ENCODE measurements at regions not wholly inside any gene's neighbourhood (a gene's known extent, or its start where the extent isn't known, plus 50 kb on each side); places are given as distances from the start of the nearest gene placed in this dataset.

DNA sequence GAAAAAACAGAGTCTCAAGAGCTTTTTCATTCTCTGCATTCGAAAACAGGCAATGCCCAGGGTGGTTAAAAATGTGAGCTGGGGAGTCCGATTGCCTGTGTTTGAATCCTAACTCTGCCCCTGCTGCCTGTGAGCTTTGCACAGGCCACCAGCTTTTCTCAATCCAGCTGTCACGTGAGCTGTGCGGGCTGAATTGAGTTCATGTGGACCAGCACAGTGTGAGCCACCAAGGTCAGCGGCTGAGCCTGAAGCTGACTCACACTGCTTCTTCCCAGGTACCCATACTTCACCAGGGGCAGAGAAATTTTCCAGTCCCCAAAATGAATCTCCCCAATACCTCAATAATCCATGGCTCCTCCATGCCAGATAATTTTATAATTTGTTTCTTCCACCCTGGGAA is 64.4 kb upstream of the SLCO3A1 start:
- WGBS, 2 experiments (ENCODE audit: insufficient coverage in 1 of 2, insufficient read length in 1 of 2): 92 to 93% methylated on average over 3 to 5 of the region's 5 CpGs
- Histone ChIP-seq H3K27ac (ENCODE audit: low read depth, low read length) (no peak overlapping the region), H3K4me3 (ENCODE audit: low read length) (no peak overlapping the region), H3K9me3 (ENCODE audit: control insufficient read depth, low read length) (no peaks in the 10 kb centered on the region), H3K4me1 (ENCODE audit: control insufficient read depth, insufficient read depth, low read length) (no peaks in the 10 kb centered on the region), H3K27me3 (ENCODE audit: control insufficient read depth, insufficient read depth, low read length, poor library complexity, severe bottlenecking) (no peaks in the 10 kb centered on the region), H3K9ac (ENCODE audit: extremely low read depth, low read length, poor library complexity, severe bottlenecking) (no peak overlapping the region), H3K36me3 (ENCODE audit: control insufficient read depth, insufficient read depth, low read length) (no peaks in the 10 kb centered on the region)
- H3K27me3 Mint-ChIP-seq (ENCODE audit: insufficient read depth): no peaks in the 10 kb centered on the region
- no peak overlapping the region for H3K27ac Mint-ChIP-seq
- DNase-seq: no peak
- no peaks in the 10 kb centered on the region for H3K4me1 Mint-ChIP-seq
- no peaks in the 10 kb centered on the region for H3K36me3 Mint-ChIP-seq (ENCODE audit: low read depth)
- TF ChIP-seq, protein P1, sequence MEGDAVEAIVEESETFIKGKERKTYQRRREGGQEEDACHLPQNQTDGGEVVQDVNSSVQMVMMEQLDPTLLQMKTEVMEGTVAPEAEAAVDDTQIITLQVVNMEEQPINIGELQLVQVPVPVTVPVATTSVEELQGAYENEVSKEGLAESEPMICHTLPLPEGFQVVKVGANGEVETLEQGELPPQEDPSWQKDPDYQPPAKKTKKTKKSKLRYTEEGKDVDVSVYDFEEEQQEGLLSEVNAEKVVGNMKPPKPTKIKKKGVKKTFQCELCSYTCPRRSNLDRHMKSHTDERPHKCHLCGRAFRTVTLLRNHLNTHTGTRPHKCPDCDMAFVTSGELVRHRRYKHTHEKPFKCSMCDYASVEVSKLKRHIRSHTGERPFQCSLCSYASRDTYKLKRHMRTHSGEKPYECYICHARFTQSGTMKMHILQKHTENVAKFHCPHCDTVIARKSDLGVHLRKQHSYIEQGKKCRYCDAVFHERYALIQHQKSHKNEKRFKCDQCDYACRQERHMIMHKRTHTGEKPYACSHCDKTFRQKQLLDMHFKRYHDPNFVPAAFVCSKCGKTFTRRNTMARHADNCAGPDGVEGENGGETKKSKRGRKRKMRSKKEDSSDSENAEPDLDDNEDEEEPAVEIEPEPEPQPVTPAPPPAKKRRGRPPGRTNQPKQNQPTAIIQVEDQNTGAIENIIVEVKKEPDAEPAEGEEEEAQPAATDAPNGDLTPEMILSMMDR (conservative IDR thresholded peaks at IDR 0.05): no peak
- H3K4me3 Mint-ChIP-seq: no peak overlapping the region
- no peaks in the 10 kb centered on the region for H3K9me3 Mint-ChIP-seq

DNA sequence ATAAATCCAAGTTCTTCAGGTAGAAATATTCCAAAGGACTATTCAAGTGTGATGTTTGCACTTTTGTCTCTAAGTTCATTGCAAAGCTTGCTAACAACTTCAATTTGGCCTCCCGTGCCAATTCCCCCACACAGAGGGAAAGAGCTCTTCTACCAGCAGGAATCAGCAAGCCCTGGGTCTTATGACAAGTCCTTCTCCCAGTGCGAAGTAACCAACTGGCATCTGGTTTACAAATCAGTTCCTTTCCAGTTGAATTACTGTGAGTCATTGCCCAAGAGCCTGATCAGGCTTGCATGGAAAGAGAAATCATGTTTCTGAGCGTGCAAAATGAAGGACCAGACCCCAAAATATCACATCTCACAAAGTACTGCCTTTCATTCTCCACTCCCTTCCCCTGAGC is 62.7 kb upstream of the SLCO3A1 start:
- Histone ChIP-seq H3K27ac (ENCODE audit: low read depth, low read length) (no peak overlapping the region), H3K4me3 (ENCODE audit: low read length) (no peak overlapping the region), H3K4me1 (ENCODE audit: control insufficient read depth, insufficient read depth, low read length) (no peaks in the 10 kb centered on the region), H3K27me3 (ENCODE audit: control insufficient read depth, insufficient read depth, low read length, poor library complexity, severe bottlenecking) (no peaks in the 10 kb centered on the region), H3K36me3 (ENCODE audit: control insufficient read depth, insufficient read depth, low read length) (no peaks in the 10 kb centered on the region), H3K9me3 (ENCODE audit: control insufficient read depth, low read length) (no peaks in the 10 kb centered on the region), H3K9ac (ENCODE audit: extremely low read depth, low read length, poor library complexity, severe bottlenecking) (no peak overlapping the region)
- H3K27ac Mint-ChIP-seq: no peak overlapping the region
- H3K4me3 Mint-ChIP-seq: no peak overlapping the region
- H3K36me3 Mint-ChIP-seq (ENCODE audit: low read depth): no peaks in the 10 kb centered on the region
- 85 to 92% methylated on average over 3 of the region's 3 CpGs for WGBS, 2 experiments (ENCODE audit: insufficient coverage in 1 of 2, insufficient read length in 1 of 2)
- no peaks in the 10 kb centered on the region for H3K4me1 Mint-ChIP-seq
- H3K27me3 Mint-ChIP-seq (ENCODE audit: insufficient read depth): no peaks in the 10 kb centered on the region
- no peaks in the 10 kb centered on the region for H3K9me3 Mint-ChIP-seq
- no peak for DNase-seq
- TF ChIP-seq, protein P1 (conservative IDR thresholded peaks at IDR 0.05): no peak

DNA sequence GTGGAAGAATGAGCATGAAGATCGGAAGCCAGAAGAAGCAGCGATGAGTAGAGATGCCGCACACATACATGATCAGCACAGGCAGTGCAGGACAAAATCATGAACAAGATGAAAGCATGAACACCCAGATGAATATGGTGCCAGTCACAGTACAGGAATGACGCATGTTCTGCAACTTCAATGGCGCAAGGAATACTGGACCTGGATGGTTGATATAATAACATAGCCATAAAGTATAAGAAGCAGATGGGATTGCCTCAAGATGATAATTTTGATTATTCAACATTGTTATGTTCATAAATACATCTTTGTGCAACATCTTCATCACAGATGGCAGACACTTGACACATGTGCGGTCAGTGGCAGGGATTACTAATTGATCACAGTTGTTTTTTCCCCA is 59.7 kb upstream of the SLCO3A1 start:
- H3K36me3 ChIP-seq (ENCODE audit: control insufficient read depth, insufficient read depth, low read length): no peaks in the 10 kb centered on the region
- DNase-seq: no peak
- WGBS, 2 experiments (ENCODE audit: insufficient coverage in 1 of 2, insufficient read length in 1 of 2): 95 to 96% methylated on average over 5 to 6 of the region's 6 CpGs
- TF ChIP-seq, protein P1 (conservative IDR thresholded peaks at IDR 0.05): no peak
- no peak overlapping the region for H3K27ac ChIP-seq (ENCODE audit: low read depth, low read length)
- H3K27me3 ChIP-seq (ENCODE audit: control insufficient read depth, insufficient read depth, low read length, poor library complexity, severe bottlenecking): no peaks in the 10 kb centered on the region
- no peak overlapping the region for H3K4me3 Mint-ChIP-seq
- H3K4me3 ChIP-seq (ENCODE audit: low read length): no peak overlapping the region
- no peaks in the 10 kb centered on the region for H3K9me3 Mint-ChIP-seq
- H3K36me3 Mint-ChIP-seq (ENCODE audit: low read depth): no peaks in the 10 kb centered on the region
- H3K27me3 Mint-ChIP-seq (ENCODE audit: insufficient read depth): no peaks in the 10 kb centered on the region
- H3K9me3 ChIP-seq (ENCODE audit: control insufficient read depth, low read length): no peaks in the 10 kb centered on the region
- H3K4me1 ChIP-seq (ENCODE audit: control insufficient read depth, insufficient read depth, low read length): no peaks in the 10 kb centered on the region
- no peak overlapping the region for H3K9ac ChIP-seq (ENCODE audit: extremely low read depth, low read length, poor library complexity, severe bottlenecking)
- H3K27ac Mint-ChIP-seq: no peak overlapping the region
- no peaks in the 10 kb centered on the region for H3K4me1 Mint-ChIP-seq
